Omental fat pad (tissue), 3 donors: ENCODE measurements at regions not wholly inside any gene's neighbourhood (a gene's known extent, or its start where the extent isn't known, plus 50 kb on each side); places are given as distances from the start of the nearest gene placed in this dataset.

Experiments
- ATAC-seq: fragments of 150-250 bp; one replicate; pipeline ENCODE4 v1.9.1; 2016; ENCODE audit warnings: mild to moderate bottlenecking, moderate library complexity; ENCODE audit not compliant: low FRiP score
- DNase-seq: peaks from one replicate; pipeline ENCODE4 v3.0.0-alpha.2; 2019; ENCODE audit warnings: low spot score
- TF ChIP-seq, protein P1 (sequence below), 3 donors: fragments of 450-650 bp; IDR thresholded peaks; one replicate each; pipeline ENCODE4 v1.5.1; 2016 to 2017; ENCODE audit warnings: antibody characterized with exemption in 3 of 3, mild to moderate bottlenecking in 3 of 3, moderate library complexity in 2 of 3

DNA sequence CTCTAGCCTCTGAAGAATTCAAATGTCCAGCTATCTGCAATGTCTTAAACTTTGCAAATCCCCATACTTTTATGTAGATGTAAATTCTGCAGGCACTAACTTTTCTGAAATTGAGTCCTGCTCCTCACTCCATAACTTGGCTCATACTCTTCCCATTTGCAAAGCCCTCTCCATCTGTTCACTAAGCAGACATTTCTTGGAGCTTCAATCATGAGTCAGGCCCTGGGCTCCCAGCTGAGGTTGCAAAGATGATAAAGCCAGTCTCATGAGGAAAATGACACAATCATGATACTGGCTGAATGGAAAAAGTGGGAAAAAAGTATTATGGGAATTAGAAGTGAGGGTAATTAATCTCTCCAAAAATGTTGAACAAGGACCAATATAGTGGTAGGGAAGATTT, 507.6 kb downstream of the NR2F2 start:
- ATAC-seq: no peak
- TF ChIP-seq, protein P1, sequence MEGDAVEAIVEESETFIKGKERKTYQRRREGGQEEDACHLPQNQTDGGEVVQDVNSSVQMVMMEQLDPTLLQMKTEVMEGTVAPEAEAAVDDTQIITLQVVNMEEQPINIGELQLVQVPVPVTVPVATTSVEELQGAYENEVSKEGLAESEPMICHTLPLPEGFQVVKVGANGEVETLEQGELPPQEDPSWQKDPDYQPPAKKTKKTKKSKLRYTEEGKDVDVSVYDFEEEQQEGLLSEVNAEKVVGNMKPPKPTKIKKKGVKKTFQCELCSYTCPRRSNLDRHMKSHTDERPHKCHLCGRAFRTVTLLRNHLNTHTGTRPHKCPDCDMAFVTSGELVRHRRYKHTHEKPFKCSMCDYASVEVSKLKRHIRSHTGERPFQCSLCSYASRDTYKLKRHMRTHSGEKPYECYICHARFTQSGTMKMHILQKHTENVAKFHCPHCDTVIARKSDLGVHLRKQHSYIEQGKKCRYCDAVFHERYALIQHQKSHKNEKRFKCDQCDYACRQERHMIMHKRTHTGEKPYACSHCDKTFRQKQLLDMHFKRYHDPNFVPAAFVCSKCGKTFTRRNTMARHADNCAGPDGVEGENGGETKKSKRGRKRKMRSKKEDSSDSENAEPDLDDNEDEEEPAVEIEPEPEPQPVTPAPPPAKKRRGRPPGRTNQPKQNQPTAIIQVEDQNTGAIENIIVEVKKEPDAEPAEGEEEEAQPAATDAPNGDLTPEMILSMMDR (IDR thresholded peaks at IDR 0.05): no peak
- no peak for DNase-seq

DNA sequence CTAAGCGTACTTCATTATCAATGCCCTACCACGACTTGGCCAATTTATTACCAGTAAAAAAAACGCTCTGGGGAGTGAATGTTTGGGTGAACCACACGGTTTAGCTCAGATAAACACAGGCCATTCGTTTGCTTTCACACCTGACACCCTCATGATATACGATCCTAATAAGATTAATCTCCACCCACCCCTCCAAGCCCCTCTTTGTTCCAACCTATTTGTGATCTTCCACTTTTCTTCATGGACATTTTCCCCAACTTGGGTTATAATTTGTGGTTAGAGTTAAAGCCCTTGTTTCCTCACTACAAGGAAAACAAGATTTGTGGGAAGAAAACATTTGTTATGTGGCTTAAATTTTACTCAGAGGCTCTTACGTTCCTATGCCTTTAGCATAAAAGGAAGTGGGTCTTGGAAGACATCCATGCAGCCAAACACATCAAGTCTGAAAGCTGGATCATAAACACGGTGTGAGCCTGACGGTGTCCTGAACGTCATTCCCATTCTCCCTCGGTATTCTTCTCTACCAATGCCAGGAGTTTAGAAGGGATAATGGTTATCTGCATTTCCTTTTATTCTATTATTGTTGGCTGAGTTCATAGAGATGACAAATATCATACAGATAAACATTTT, 518.9 kb downstream of the NR2F2 start:
- DNase-seq: no peak
- ATAC-seq: no peak
- TF ChIP-seq, protein P1 (IDR thresholded peaks at IDR 0.05): no peak

DNA sequence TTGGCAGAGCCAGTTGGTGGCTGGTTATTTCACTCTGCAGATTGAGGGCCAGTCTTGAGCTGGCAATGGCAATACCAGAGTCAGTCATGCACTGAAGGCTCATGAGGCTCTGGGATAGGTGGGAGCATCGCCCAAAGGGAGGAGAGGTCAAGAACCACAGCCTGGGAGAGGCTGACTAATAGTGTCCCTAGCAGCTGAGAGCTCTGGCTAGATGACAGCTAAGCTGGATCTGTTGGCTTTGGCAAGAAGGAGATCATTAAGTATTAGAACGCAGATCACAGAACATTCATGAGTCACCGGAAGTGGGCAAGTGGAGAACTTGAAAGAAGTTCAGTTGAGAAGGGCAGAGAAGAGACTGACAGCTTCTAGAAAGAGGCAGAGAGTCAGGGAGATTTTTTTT, 521.1 kb downstream of the NR2F2 start:
- ATAC-seq (no peak), DNase-seq (no peak)
- TF ChIP-seq, protein P1 (IDR thresholded peaks at IDR 0.05): no peak

DNA sequence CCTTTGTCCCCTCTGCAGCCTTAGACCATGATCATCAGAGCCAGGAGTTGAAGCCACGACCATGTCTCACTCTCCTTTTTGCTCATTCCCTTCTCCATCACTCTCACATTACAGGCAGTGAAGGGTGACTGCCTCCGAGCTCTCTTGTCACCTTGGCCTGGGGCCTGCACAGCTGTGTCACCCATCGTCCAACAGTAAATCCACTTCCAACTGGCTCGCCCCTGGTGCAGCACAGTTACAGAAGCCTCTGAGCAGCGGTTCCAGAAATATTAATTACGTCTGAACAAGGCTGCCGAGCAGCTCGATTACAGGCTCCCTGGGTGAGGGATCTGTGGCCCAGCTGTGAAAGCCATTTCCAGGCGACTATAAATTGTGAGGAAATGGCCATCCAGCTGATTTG, 528.2 kb downstream of the NR2F2 start:
- no peak for ATAC-seq
- TF ChIP-seq, protein P1 (IDR thresholded peaks at IDR 0.05): no peak
- DNase-seq: no peak

DNA sequence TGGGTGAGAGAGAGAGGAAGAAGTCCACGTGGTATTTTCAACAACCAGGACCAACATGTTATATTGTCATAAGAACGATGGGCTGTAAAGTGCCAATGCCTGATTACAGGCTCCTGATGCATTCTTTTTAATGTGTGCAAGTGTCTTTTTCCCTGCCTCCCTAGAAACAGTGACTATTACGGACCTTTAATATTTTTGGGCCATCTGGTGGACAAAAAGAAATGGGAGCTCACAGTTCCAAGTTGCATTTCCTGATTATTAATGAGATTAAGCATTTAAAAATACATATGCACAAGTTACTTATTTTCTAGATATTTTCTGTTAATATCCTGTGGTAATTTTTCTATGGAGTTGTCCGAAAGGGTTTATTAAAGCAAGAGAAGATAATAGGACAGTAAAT, 530.2 kb downstream of the NR2F2 start:
- no peak for DNase-seq
- ATAC-seq: no peak
- TF ChIP-seq, protein P1 (IDR thresholded peaks at IDR 0.05): no peak

DNA sequence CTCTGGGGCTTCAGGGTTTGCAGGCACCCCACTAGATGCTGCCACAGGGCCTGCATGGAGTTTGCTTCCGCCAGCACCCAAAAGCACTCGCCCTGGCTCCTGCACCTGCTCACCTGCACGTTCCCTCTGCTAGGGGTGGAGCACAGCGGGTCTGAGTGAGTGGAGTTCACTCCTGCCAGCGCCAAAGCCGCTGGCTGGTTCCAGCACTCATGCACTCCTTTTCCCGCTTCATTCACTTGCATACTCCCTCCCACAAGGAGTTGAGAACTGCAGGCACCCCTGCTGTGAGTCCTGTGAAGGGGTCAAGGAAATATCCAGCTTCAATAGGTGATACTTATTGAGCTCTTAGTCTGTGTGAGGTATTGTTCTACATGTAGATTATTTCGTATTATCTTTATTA, 537.5 kb downstream of the NR2F2 start:
- ATAC-seq: no peak
- DNase-seq: no peak
- TF ChIP-seq, protein P1 (IDR thresholded peaks at IDR 0.05): no peak

DNA sequence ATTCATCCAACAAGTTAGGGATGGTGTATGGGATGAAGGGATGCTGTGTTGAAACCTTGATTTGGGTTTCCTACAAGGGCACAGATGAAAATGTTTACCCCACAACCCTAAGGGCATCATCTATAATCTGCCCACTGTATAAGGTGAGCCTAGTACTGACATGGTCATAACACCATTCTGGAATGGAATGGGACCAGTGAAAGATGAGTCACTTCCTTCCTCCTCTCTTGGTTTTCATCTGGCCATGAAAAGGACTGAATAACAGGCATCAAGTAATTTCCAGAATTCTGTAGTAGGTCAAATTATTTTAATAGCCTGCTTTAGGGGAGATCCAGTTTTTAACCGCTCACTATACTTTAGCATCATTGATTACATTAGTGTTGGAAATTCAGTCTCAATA, 538.6 kb downstream of the NR2F2 start:
- ATAC-seq (no peak), DNase-seq (no peak)
- TF ChIP-seq, protein P1 (IDR thresholded peaks at IDR 0.05): no peak
